ENCODE measurements at regions not wholly inside any gene's neighbourhood (a gene's known extent, or its start where the extent isn't known, plus 50 kb on each side); places are given as distances from the start of the nearest gene placed in this dataset.

DNA sequence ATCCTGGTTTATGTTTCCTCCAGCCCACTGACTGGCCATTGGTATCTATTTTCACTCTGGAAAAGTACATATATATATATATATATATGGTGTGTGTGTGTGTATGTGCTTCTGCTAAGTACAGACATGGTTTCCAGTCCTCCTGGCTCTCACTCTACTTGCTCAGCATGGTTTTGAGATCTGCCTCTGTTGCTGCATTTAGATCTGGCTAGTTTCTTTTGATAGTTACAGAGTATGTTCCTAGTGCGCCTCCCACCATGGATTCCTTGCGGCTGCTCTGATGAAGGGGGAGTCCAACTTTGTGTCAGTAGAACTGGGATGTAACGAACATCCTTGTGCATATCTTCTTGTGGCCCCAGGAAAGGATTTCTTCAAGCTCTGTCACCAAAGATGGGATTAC lies 274.1 kb downstream of the MIAT start:
- TF ChIP-seq RARB (CRISPR knock-in tag; IDR thresholded peaks at IDR 0.05) (no peak), GLIS3 (CRISPR knock-in tag; IDR thresholded peaks at IDR 0.05) (no peak), OSR1 (CRISPR knock-in tag; IDR thresholded peaks at IDR 0.05) (no peak), ZNF565 (CRISPR knock-in tag; conservative IDR thresholded peaks at IDR 0.05; ENCODE audit: low read depth) (no peak), ARNTL (CRISPR knock-in tag; IDR thresholded peaks at IDR 0.05; ENCODE audit: borderline replicate concordance, low read depth) (no peak), ISL1 (CRISPR knock-in tag; IDR thresholded peaks at IDR 0.05) (no peak), ZNF8 (CRISPR knock-in tag; IDR thresholded peaks at IDR 0.05) (no peak), ZC3H10 (CRISPR knock-in tag; IDR thresholded peaks at IDR 0.05) (no peak), BACH2 (CRISPR knock-in tag; IDR thresholded peaks at IDR 0.05; ENCODE audit: borderline replicate concordance) (no peak), CSDC2 (CRISPR knock-in tag; IDR thresholded peaks at IDR 0.05) (no peak), ZNF70 (CRISPR knock-in tag; IDR thresholded peaks at IDR 0.05) (no peak), ZFP3 (CRISPR knock-in tag; IDR thresholded peaks at IDR 0.05) (no peak), ESRRG (CRISPR knock-in tag; IDR thresholded peaks at IDR 0.05) (no peak)
- TF ChIP-seq, protein P1, sequence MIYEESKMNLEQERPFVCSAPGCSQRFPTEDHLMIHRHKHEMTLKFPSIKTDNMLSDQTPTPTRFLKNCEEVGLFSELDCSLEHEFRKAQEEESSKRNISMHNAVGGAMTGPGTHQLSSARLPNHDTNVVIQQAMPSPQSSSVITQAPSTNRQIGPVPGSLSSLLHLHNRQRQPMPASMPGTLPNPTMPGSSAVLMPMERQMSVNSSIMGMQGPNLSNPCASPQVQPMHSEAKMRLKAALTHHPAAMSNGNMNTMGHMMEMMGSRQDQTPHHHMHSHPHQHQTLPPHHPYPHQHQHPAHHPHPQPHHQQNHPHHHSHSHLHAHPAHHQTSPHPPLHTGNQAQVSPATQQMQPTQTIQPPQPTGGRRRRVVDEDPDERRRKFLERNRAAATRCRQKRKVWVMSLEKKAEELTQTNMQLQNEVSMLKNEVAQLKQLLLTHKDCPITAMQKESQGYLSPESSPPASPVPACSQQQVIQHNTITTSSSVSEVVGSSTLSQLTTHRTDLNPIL (CRISPR knock-in tag; IDR thresholded peaks at IDR 0.05; ENCODE audit: low read depth) = no peak
- TF ChIP-seq, protein P2, sequence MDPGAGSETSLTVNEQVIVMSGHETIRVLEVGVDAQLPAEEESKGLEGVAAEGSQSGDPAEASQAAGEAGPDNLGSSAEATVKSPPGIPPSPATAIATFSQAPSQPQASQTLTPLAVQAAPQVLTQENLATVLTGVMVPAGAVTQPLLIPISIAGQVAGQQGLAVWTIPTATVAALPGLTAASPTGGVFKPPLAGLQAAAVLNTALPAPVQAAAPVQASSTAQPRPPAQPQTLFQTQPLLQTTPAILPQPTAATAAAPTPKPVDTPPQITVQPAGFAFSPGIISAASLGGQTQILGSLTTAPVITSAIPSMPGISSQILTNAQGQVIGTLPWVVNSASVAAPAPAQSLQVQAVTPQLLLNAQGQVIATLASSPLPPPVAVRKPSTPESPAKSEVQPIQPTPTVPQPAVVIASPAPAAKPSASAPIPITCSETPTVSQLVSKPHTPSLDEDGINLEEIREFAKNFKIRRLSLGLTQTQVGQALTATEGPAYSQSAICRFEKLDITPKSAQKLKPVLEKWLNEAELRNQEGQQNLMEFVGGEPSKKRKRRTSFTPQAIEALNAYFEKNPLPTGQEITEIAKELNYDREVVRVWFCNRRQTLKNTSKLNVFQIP (CRISPR knock-in tag; IDR thresholded peaks at IDR 0.05; ENCODE audit: borderline replicate concordance, low read depth) = no peak
- ATAC-seq = no peak

DNA sequence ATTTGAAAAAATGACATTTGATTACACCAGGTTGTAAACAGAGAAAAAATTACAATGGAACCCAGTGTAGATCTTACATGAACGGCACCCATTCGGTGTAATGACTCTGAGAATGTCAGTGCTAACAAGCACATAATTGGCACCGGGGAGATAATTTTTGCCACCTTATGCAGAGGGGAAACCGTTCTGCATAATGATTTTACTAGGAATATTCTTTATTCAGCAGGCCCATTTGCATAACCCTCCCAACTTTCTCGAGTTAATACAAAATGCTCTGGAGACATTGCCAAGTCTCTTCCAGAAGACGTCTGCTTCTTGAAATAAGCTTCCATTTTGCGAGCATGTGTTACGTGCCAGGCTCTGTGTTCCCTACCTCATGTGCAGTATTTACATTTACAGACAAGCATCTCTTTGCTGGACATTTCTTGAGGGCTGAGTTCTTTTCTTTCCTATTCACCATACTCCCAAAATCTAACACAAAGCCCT lies 275.8 kb downstream of the MIAT start:
- no peak for TF ChIP-seq BACH2 (CRISPR knock-in tag; IDR thresholded peaks at IDR 0.05; ENCODE audit: borderline replicate concordance)
- no peak for TF ChIP-seq OSR1 (CRISPR knock-in tag; IDR thresholded peaks at IDR 0.05)
- TF ChIP-seq ARNTL (CRISPR knock-in tag; IDR thresholded peaks at IDR 0.05; ENCODE audit: borderline replicate concordance, low read depth) = no peak
- TF ChIP-seq ZFP30 (CRISPR knock-in tag; IDR thresholded peaks at IDR 0.05) = no peak
- no peak for TF ChIP-seq RARB (CRISPR knock-in tag; IDR thresholded peaks at IDR 0.05)
- TF ChIP-seq ISL1 (CRISPR knock-in tag; IDR thresholded peaks at IDR 0.05) = no peak
- TF ChIP-seq, protein P2 (CRISPR knock-in tag; IDR thresholded peaks at IDR 0.05; ENCODE audit: borderline replicate concordance, low read depth) = no peak
- ATAC-seq = no peak

GRCh38 chr22:26937213-26937612 lies 279.8 kb downstream of the MIAT start:
- ATAC-seq = no peak
- no peak for TF ChIP-seq ZNF565 (CRISPR knock-in tag; conservative IDR thresholded peaks at IDR 0.05; ENCODE audit: low read depth)
- no peak for TF ChIP-seq ISL1 (CRISPR knock-in tag; IDR thresholded peaks at IDR 0.05)
- TF ChIP-seq BACH2 (CRISPR knock-in tag; IDR thresholded peaks at IDR 0.05; ENCODE audit: borderline replicate concordance) = no peak
- no peak for TF ChIP-seq CSRNP3 (CRISPR knock-in tag; IDR thresholded peaks at IDR 0.05)
- TF ChIP-seq, protein P3, sequence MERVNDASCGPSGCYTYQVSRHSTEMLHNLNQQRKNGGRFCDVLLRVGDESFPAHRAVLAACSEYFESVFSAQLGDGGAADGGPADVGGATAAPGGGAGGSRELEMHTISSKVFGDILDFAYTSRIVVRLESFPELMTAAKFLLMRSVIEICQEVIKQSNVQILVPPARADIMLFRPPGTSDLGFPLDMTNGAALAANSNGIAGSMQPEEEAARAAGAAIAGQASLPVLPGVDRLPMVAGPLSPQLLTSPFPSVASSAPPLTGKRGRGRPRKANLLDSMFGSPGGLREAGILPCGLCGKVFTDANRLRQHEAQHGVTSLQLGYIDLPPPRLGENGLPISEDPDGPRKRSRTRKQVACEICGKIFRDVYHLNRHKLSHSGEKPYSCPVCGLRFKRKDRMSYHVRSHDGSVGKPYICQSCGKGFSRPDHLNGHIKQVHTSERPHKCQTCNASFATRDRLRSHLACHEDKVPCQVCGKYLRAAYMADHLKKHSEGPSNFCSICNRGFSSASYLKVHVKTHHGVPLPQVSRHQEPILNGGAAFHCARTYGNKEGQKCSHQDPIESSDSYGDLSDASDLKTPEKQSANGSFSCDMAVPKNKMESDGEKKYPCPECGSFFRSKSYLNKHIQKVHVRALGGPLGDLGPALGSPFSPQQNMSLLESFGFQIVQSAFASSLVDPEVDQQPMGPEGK (CRISPR knock-in tag; IDR thresholded peaks at IDR 0.05; ENCODE audit: borderline replicate concordance) = no peak
- TF ChIP-seq PPARA (CRISPR knock-in tag; IDR thresholded peaks at IDR 0.05; ENCODE audit: borderline replicate concordance) = no peak
- no peak for TF ChIP-seq ZNF70 (CRISPR knock-in tag; IDR thresholded peaks at IDR 0.05)
- TF ChIP-seq, protein P2 (CRISPR knock-in tag; IDR thresholded peaks at IDR 0.05; ENCODE audit: borderline replicate concordance, low read depth) = no peak
- TF ChIP-seq GLIS3 (CRISPR knock-in tag; IDR thresholded peaks at IDR 0.05) = no peak
- no peak for TF ChIP-seq ZNF8 (CRISPR knock-in tag; IDR thresholded peaks at IDR 0.05)
- no peak for TF ChIP-seq ARNTL (CRISPR knock-in tag; IDR thresholded peaks at IDR 0.05; ENCODE audit: borderline replicate concordance, low read depth)
- no peak for TF ChIP-seq ZFP3 (CRISPR knock-in tag; IDR thresholded peaks at IDR 0.05)
